OCI-LY3 (cell line): ENCODE measurements at regions not wholly inside any gene's neighbourhood (a gene's known extent, or its start where the extent isn't known, plus 50 kb on each side); places are given as distances from the start of the nearest gene placed in this dataset.

Experiments
- EZH2phosphoT487 ChIP-seq: fragments of 200-600 bp; shearing (Covaris generic); IDR thresholded peaks from 2 replicates; pipeline ENCODE4 v1.6.1; 2018; ENCODE audit warnings: antibody characterized with exemption, mixed run types, low read depth
- TF ChIP-seq, protein P1 (sequence below): fragments of 200-600, 300-600 bp; sonication (generic); IDR thresholded peaks from 2 replicates; pipeline ENCODE4 v1.5.1; 2014; ENCODE audit warnings: antibody characterized with exemption, low read length, low read depth

DNA sequence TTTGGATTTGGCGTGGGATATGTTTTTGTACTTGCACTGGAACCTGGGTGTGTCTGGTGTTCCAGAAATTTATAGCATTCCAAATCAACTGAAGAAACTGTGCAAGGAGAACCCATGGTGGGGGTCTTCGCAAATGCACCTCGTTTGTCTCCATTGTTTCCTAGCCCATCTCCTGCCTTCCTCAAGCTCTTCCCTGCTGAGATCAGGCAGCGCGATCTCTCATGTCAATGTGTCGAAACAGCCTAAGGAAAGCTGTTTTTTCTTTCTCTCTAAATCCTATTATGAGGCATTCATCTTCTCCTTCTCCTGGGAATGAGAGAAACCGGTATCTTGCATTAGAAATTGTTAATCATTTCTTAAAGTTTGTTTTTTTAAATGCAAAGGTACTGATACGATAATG, 131.0 kb downstream of the KLF5 start:
- TF ChIP-seq, protein P1, sequence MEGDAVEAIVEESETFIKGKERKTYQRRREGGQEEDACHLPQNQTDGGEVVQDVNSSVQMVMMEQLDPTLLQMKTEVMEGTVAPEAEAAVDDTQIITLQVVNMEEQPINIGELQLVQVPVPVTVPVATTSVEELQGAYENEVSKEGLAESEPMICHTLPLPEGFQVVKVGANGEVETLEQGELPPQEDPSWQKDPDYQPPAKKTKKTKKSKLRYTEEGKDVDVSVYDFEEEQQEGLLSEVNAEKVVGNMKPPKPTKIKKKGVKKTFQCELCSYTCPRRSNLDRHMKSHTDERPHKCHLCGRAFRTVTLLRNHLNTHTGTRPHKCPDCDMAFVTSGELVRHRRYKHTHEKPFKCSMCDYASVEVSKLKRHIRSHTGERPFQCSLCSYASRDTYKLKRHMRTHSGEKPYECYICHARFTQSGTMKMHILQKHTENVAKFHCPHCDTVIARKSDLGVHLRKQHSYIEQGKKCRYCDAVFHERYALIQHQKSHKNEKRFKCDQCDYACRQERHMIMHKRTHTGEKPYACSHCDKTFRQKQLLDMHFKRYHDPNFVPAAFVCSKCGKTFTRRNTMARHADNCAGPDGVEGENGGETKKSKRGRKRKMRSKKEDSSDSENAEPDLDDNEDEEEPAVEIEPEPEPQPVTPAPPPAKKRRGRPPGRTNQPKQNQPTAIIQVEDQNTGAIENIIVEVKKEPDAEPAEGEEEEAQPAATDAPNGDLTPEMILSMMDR = no peak
- TF ChIP-seq EZH2phosphoT487 = no peak
